K562 (cell line): ENCODE measurements at regions not wholly inside any gene's neighbourhood (a gene's known extent, or its start where the extent isn't known, plus 50 kb on each side); places are given as distances from the start of the nearest gene placed in this dataset.

Source experiments
- ATAC-seq: fragments of 200-7000 bp; cut with Tn5 transposase; 3 replicates; pipeline ENCODE4 v1.9.1; 2020; ENCODE audit warnings: moderate library complexity
- BruUV-seq: library from RNA; stranded (reverse); fragments of 400-500 nt; replicated peaks from 2 replicates; lab custom pipeline; 2021; lab: Mats Ljungman, UMichigan
- CTCF ChIA-PET: fragments of 300-600 bp; formaldehyde crosslinking; extraction: SDS; loops from one replicate; lab custom pipeline; 2021; ENCODE audit warnings: low intra/inter-chr PET ratio; lab: Yijun Ruan, JAX
- POLR2A ChIA-PET: fragments of 300-600, 350-650 bp; sonication (Branson Sonifier 250); formaldehyde crosslinking; extraction: SDS; loops from one replicate; lab custom pipeline; 2021; ENCODE audit warnings: antibody characterized with exemption, inconsistent platforms; lab: Yijun Ruan, JAX
- DNase-seq, 4 experiments: peaks; one replicate each; pipeline versions ENCODE4 v3.0.0 to v3.0.0-alpha.2; 2011 to 2018; ENCODE audit warnings: low spot score in 3 of 4, mixed read lengths in 3 of 4; ENCODE audit errors: extremely low read depth in 1 of 4
- FAIRE-seq: peaks from 2 replicates; lab custom pipeline; 2011; peaks lifted over from hg19 to GRCh38; lab: Jason Lieb, UNC
- H2AFZ ChIP-seq: 2 replicates; pipeline ENCODE4 v1.6.0; 2011; ENCODE audit warnings: low read depth, low read length, control low read depth, inconsistent platforms
- H3K27ac ChIP-seq: fragments of 200-600 bp; 3 replicates; pipeline ENCODE4 v1.8.0; 2011; ENCODE audit warnings: low read depth, mild to moderate bottlenecking, control low read depth, inconsistent platforms, low read length, moderate library complexity, mixed read lengths; ENCODE audit errors: extremely low read depth
- H3K27me3 ChIP-seq, 2 experiments: fragments of 300-600 bp in 1 of 2; 2 replicates in 1 of 2; 3 replicates in 1 of 2; pipeline versions ENCODE4 v1.6.0 to v1.8.0; 2011; ENCODE audit warnings: inconsistent platforms in 2 of 2, low read length in 2 of 2, mild to moderate bottlenecking in 1 of 2, mixed read lengths in 1 of 2, moderate library complexity in 1 of 2; ENCODE audit not compliant: control insufficient read depth in 2 of 2, insufficient read depth in 2 of 2
- H3K36me3 ChIP-seq: fragments of 300-600 bp; 3 replicates; pipeline ENCODE4 v1.8.0; 2011; ENCODE audit warnings: mild to moderate bottlenecking, low read length, inconsistent platforms; ENCODE audit not compliant: control insufficient read depth, insufficient read depth
- H3K4me1 ChIP-seq, 2 experiments: fragments of 200-600 bp in 1 of 2; replicated peaks in 1 of 2; 2 replicates in 1 of 2; 3 replicates in 1 of 2; pipeline versions ENCODE4 v1.5.1 to v1.8.0; 2011; ENCODE audit warnings: inconsistent platforms in 2 of 2, low read length in 2 of 2, mild to moderate bottlenecking in 1 of 2, mixed read lengths in 1 of 2, moderate library complexity in 1 of 2; ENCODE audit not compliant: control insufficient read depth in 2 of 2, insufficient read depth in 2 of 2
- H3K4me2 ChIP-seq: 2 replicates; pipeline ENCODE4 v1.6.1; 2011; ENCODE audit warnings: low read length, control low read depth, inconsistent platforms, mixed read lengths; ENCODE audit not compliant: insufficient read depth
- H3K4me3 ChIP-seq: fragments of 200-600 bp; sonication (generic), shearing (Covaris generic); 2 replicates; pipeline ENCODE4 v1.5.1; 2016; ENCODE audit warnings: control low read depth, inconsistent platforms
- H3K79me2 ChIP-seq: fragments of 200-600 bp; 3 replicates; pipeline ENCODE4 v1.8.0; 2011; ENCODE audit warnings: low read length, inconsistent platforms; ENCODE audit not compliant: control insufficient read depth, insufficient read depth
- H3K9ac ChIP-seq, 2 experiments: 2 replicates each; pipeline versions ENCODE4 v1.6.0 to v1.6.1; 2011; ENCODE audit warnings: low read depth in 2 of 2, low read length in 2 of 2, control low read depth in 1 of 2, inconsistent platforms in 1 of 2, mild to moderate bottlenecking in 1 of 2, mixed read lengths in 1 of 2; ENCODE audit not compliant: insufficient read depth in 1 of 2
- H3K9me1 ChIP-seq: one replicate; pipeline ENCODE4 v1.6.0; 2011; ENCODE audit warnings: inconsistent platforms, mild to moderate bottlenecking, low read length, moderate library complexity; ENCODE audit not compliant: control insufficient read depth, insufficient read depth
- H3K9me3 ChIP-seq: replicated peaks from 2 replicates; pipeline ENCODE4 v1.5.1; 2011; ENCODE audit warnings: low read depth, low read length, inconsistent platforms; ENCODE audit not compliant: control insufficient read depth, insufficient read depth
- H4K20me1 ChIP-seq: replicated peaks from 2 replicates; pipeline ENCODE4 v1.6.1; 2011; ENCODE audit warnings: low read length, inconsistent platforms, mixed read lengths; ENCODE audit not compliant: control insufficient read depth, insufficient read depth
- E2F6 ChIP-seq, 2 experiments: IDR thresholded peaks; 2 replicates each; pipeline ENCODE4 v1.6.1; 2011; ENCODE audit warnings: borderline replicate concordance in 1 of 2, control low read depth in 1 of 2, low read depth in 1 of 2, low read length in 1 of 2, mild to moderate bottlenecking in 1 of 2, mixed read lengths in 1 of 2, moderate library complexity in 1 of 2; ENCODE audit not compliant: insufficient read depth in 1 of 2, insufficient read length in 1 of 2, poor library complexity in 1 of 2, severe bottlenecking in 1 of 2; ENCODE audit errors: extremely low read depth in 1 of 2
- EP300 ChIP-seq: IDR thresholded peaks from 2 replicates; pipeline ENCODE4 v1.6.1; 2012; ENCODE audit warnings: low read length, improper control_type of control experiment
- FOXK1 ChIP-seq: sonication (generic); formaldehyde crosslinking; IDR thresholded peaks from 2 replicates; pipeline ENCODE4 v1.8.0; 2022; ENCODE audit warnings: missing genetic modification reagents, mild to moderate bottlenecking, borderline replicate concordance
- HEY1 ChIP-seq: fragments of 250-450 bp; sonication (Bioruptor Pico); IDR thresholded peaks from 2 replicates; pipeline ENCODE4 v1.5.0; 2020; ENCODE audit warnings: mild to moderate bottlenecking, moderate library complexity, borderline replicate concordance
- PCBP1 ChIP-seq: fragments of 200-400 bp; formaldehyde crosslinking; IDR thresholded peaks from 2 replicates; pipeline ENCODE4 v1.6.1; 2018; ENCODE audit warnings: mild to moderate bottlenecking, low read depth, low read length; ENCODE audit not compliant: poor library complexity, severe bottlenecking
- PURB ChIP-seq: sonication (generic); formaldehyde crosslinking; IDR thresholded peaks from 2 replicates; pipeline ENCODE4 v1.9.0; 2021; ENCODE audit warnings: low read depth, mild to moderate bottlenecking, missing genetic modification reagents
- RB1 ChIP-seq: fragments of 450-650 bp; IDR thresholded peaks from 2 replicates; pipeline ENCODE4 v1.6.1; 2017; ENCODE audit warnings: low read depth, mild to moderate bottlenecking
- SP1 ChIP-seq: sonication (generic); formaldehyde crosslinking; IDR thresholded peaks from 2 replicates; pipeline ENCODE4 v1.8.1; 2022; ENCODE audit warnings: mild to moderate bottlenecking, missing genetic modification reagents
- SRSF1 ChIP-seq: fragments of 200-400 bp; formaldehyde crosslinking; IDR thresholded peaks from 2 replicates; pipeline ENCODE4 v1.6.1; 2017; ENCODE audit warnings: mild to moderate bottlenecking, low read depth, low read length, moderate library complexity
- SRSF9 ChIP-seq: fragments of 200-400 bp; formaldehyde crosslinking; IDR thresholded peaks from 2 replicates; pipeline ENCODE4 v1.6.1; 2017; ENCODE audit warnings: low read depth, low read length, borderline replicate concordance
- ZBTB11 ChIP-seq, 3 experiments: fragments of 200-800 bp in 1 of 3; fragments of 250-450 bp in 1 of 3; fragments of 450-650 bp in 1 of 3; sonication (Bioruptor Pico) in 1 of 3; sonication (Bioruptor generic) in 1 of 3; formaldehyde crosslinking in 1 of 3; IDR thresholded peaks; 2 replicates each; pipeline versions ENCODE4 v1.6.1 to v1.8.0; 2016 to 2022; ENCODE audit warnings: mild to moderate bottlenecking in 2 of 3, missing genetic modification characterization in 2 of 3, missing compliant biosample characterization in 1 of 3, moderate library complexity in 1 of 3
- ZNF263 ChIP-seq: sonication (generic); formaldehyde crosslinking; IDR thresholded peaks from 2 replicates; pipeline ENCODE4 v1.8.0; 2022; ENCODE audit warnings: mild to moderate bottlenecking, missing genetic modification reagents, borderline replicate concordance
- ZNF316 ChIP-seq: fragments of 450-650 bp; IDR thresholded peaks from 2 replicates; pipeline ENCODE4 v1.6.1; 2016
- WGBS: fragments of 100-300 bp; shearing (Covaris generic); methylation state at CpG from one replicate; pipeline ENCODE4 v1.1.6; 2016; ENCODE audit warnings: low coverage, mixed read lengths; ENCODE audit not compliant: insufficient coverage; ENCODE audit errors: missing lambda C conversion rate; 5-methylcytosine and 5-hydroxymethylcytosine counted together
- in situ Hi-C: fragments of 300-500 bp; cut with MboI; formaldehyde crosslinking; loops from 4 replicates; pipeline ENCODE4 v1.15.0; 2018; ENCODE audit warnings: inconsistent platforms, mixed read lengths
- intact Hi-C: fragments of 100-400 bp; cut with micrococcal nuclease; formaldehyde crosslinking; loops from 2 replicates; pipeline ENCODE4 v1.14.2; 2022
- TF ChIP-seq, protein P1 (sequence below): fragments of 450-650 bp; IDR thresholded peaks from one replicate; pipeline ENCODE4 v1.6.1; 2018; ENCODE audit warnings: mild to moderate bottlenecking, moderate library complexity; ENCODE audit not compliant: partially characterized antibody
- TF ChIP-seq, protein P2 (sequence below), 2 experiments: fragments of 250-450 bp in 1 of 2; fragments of 450-650 bp in 1 of 2; sonication (Bioruptor Pico) in 1 of 2; IDR thresholded peaks; 2 replicates each; pipeline versions ENCODE4 v1.6.1 to v1.8.0; 2016 to 2021; ENCODE audit warnings: mild to moderate bottlenecking in 2 of 2, moderate library complexity in 2 of 2, missing compliant biosample characterization in 1 of 2, missing genetic modification characterization in 1 of 2

- POLR2A ChIA-PET, result no interaction called here
- in situ Hi-C loops, result no loop called here
Measured at GRCh38 chr13:81568824-81569223, 1227.9 kb upstream of the SPRY2 start.

More at GRCh38 chr13:81568824-81569223, 1227.9 kb upstream of the SPRY2 start:
- FAIRE-seq, result no peak
- H3K9ac ChIP-seq, result no peak overlapping the region
- no peak overlapping the region for H3K4me2 ChIP-seq
- no peak overlapping the region for H2AFZ ChIP-seq
- H3K27me3 ChIP-seq, result no peaks in the 10 kb centered on the region
- CTCF ChIA-PET, result no interaction called here
- no peak overlapping the region for H3K27ac ChIP-seq
- TF ChIP-seq SRSF9 (no peak), ZNF263 (CRISPR knock-in tag) (no peak), SRSF1 (no peak), E2F6 (IDR thresholded peaks at IDR 0.05; ENCODE audit: borderline replicate concordance in 1 of 2, extremely low read depth in 1 of 2, insufficient read depth in 1 of 2, insufficient read length in 1 of 2, low read depth in 1 of 2, low read length in 1 of 2, poor library complexity in 1 of 2, severe bottlenecking in 1 of 2) (no peak), HEY1 (CRISPR knock-in tag) (no peak), SP1 (CRISPR knock-in tag) (no peak), RB1 (no peak), ZBTB11 (CRISPR knock-in tag; IDR thresholded peaks at IDR 0.05) (no peak), ZNF316 (no peak), FOXK1 (CRISPR knock-in tag) (no peak), EP300 (no peak), PURB (CRISPR knock-in tag) (no peak), PCBP1 (no peak)
- TF ChIP-seq, protein P1, sequence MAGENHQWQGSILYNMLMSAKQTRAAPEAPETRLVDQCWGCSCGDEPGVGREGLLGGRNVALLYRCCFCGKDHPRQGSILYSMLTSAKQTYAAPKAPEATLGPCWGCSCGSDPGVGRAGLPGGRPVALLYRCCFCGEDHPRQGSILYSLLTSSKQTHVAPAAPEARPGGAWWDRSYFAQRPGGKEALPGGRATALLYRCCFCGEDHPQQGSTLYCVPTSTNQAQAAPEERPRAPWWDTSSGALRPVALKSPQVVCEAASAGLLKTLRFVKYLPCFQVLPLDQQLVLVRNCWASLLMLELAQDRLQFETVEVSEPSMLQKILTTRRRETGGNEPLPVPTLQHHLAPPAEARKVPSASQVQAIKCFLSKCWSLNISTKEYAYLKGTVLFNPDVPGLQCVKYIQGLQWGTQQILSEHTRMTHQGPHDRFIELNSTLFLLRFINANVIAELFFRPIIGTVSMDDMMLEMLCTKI, result no peak
- TF ChIP-seq, protein P2, sequence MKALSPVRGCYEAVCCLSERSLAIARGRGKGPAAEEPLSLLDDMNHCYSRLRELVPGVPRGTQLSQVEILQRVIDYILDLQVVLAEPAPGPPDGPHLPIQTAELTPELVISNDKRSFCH (CRISPR knock-in tag; IDR thresholded peaks at IDR 0.05), result no peak
- TF ChIP-seq, protein P2 (tag; IDR thresholded peaks at IDR 0.05), result no peak
- TF ChIP-seq, all 486 proteins: peak for 0
- intact Hi-C loops, result no loop called here
- ATAC-seq (no peak), DNase-seq (no peak)
- Histone ChIP-seq H3K9me1 (no peaks in the 10 kb centered on the region), H3K4me3 (no peak overlapping the region), H3K36me3 (no peaks in the 10 kb centered on the region), H3K4me1 (no peaks in the 10 kb centered on the region), H3K9me3 (no peaks in the 10 kb centered on the region), H4K20me1 (no peaks in the 10 kb centered on the region), H3K79me2 (no peaks in the 10 kb centered on the region)
- BruUV-seq, result no TSS peak
- 0% methylated on average over 2 of the region's 3 CpGs for WGBS
